Posterior cingulate gyrus (tissue), 11 donors: ENCODE measurements at regions not wholly inside any gene's neighbourhood (a gene's known extent, or its start where the extent isn't known, plus 50 kb on each side); places are given as distances from the start of the nearest gene placed in this dataset.

Source experiments
- DNase-seq, 10 donors: peaks; one replicate each; pipeline versions ENCODE4 v3.0.0 to v3.0.0-alpha.2; 2020 to 2021; ENCODE audit warnings: mixed read lengths in 3 of 10
- intact Hi-C: fragments of 100-400 bp; cut with DNase I; formaldehyde crosslinking; loops from one replicate; pipeline ENCODE4 v1.15.1; 2023

DNA sequence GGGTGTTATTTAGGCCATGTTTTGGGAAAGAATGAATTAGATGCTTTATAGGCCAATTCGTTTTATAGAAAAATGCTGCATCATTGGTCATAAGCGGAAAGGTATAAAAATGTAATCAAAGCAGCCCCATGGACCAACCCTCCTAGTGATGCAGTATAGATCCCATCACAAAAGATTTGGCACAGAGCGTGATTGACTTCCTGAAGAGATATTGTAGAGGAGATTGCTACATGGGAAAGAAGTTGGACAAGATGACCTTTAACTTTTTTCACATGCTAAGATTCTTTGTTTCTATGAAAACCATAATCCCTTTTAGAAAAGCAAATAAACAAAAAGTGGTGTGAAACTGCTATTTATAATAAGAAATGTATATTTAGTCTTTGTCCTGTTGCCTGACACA, 136.5 kb upstream of the FNDC3A start:
- intact Hi-C loops: no loop called here
- DNase-seq: no peak

DNA sequence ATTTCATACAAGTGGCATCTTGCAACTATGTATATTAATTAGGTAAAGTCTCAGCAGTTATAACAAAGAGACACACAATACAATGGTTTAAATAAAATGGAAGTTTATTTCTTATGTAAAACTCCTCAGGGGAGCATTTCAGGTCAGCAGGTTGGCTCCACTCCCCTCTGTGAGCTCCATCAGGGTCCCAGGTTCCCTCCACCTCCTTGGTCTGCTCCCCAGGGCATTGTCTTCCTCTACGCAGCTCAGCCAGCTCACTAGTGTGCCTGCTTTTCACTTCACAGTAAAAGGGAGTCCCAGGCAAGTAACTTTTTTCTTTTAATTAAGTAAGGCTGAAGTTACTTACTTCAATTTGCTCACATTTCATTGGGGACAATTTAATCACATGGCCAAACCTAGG, 135.3 kb upstream of the FNDC3A start:
- intact Hi-C loops: no loop called here

DNA sequence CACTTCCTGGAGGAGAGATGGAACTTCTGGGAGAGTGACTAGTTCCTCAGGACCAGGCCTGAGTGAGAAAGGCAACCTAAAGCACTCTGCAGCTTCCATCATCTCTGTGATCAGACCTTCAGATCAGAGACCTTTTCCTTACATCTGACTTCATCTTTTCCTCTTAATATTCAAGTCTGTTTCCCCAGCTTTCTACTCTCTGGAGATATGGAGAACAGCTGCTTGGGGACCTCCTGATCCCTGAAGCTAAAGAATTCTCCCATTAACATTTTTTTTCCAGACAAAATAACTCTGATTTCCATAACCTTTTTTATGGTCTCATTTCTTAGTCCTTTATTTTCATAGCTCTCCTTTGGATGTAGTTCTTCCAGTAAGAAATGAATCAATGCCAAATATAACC, 133.4 kb upstream of the FNDC3A start:
- intact Hi-C loops: no loop called here
- no peak for DNase-seq

More for the DNA sequence above, 135.3 kb upstream of the FNDC3A start:
- no peak for DNase-seq

DNA sequence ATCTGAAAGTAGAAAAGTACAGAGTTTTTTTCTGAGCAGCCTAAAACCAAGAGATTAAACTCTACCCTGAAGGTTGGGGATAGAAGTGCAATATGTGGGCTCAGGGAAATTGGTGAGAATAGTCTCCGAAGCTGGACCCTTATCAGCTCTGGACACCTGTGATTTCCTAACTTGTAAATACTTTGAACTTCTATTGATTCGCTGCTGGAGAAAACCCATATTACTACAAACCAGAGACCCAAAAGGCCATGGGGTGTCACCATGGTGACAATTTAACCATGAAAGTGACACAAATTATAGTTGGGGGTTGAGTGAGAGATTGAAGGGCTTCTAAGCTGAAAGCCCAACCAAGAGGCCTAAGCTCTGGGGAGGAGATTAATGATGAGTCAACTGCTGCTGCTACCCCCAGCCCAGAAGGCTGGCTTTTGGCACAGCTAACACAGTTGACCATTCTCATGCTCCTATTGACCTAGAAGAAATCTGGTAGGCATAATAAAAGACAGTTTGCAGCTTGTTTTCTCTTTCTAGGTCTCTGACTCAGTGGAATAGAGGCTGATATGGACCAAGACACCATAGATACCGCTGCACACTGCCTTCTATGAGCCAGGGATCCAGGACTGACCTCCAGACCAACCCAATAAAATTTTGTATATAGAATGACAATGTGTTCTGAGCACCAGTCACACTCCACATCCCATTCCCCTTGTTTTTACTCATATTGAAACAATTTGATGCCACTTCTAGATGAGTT, 131.9 kb upstream of the FNDC3A start:
- intact Hi-C loops: no loop called here
- DNase-seq: no peak

DNA sequence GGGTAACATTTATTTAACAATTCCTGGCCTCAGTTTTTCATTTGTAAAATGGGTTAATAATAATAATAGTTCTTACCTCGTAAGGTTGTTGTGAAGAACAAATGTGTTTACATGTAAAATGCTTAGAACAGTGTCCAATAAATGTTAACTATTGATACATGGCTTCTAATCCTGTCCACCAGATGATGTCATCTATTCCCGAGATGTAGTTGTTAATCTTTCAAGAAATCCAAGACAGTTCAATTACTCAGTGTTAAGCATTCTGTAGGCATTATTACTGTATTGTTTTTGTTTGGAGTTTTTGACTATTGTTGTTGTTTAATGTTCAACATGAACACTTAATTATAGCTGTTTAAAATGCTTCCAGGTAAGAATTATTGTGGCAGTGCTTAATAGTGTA, 131.0 kb upstream of the FNDC3A start:
- no peak for DNase-seq
- intact Hi-C loops: no loop called here

DNA sequence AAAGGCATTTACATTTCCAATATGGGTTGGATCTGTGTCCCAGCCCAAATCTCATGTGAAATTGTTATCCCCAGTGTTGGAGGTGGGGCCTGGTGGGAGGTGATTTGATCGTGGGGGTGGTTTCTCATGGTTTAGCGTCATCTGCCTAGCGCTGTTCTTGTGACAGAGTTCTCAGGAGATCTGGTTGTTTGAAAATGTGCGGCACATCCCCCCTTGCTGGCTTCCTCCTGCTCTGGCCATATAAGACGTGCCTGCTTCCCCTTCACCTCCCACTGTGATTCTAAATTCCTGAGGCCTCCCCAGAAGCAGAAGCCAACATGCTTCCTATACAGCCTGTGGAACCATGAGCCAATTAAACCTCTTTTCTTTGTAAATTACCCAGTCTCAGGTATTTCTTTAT, 126.2 kb upstream of the FNDC3A start:
- intact Hi-C loops: no loop called here
- DNase-seq: no peak

DNA sequence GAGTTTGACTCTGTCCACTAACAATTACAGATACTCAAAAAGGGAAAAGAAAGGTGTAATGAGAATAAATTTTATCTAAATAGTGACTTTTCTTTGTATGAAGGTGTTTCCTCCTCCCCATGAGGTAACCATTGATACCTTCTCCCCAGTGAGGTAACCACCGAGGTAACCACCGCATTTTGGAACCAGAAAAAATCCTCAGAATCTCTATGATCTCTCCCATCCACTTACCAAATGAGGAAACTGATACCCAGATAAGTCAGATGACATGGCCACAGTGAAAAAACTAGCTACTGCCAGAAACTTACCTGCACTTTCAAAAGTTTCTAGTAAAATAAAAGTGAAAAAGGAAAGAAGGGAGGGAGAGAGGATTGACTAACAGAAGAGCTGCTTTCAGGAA, 124.0 kb upstream of the FNDC3A start:
- intact Hi-C loops: no loop called here
- no peak for DNase-seq

DNA sequence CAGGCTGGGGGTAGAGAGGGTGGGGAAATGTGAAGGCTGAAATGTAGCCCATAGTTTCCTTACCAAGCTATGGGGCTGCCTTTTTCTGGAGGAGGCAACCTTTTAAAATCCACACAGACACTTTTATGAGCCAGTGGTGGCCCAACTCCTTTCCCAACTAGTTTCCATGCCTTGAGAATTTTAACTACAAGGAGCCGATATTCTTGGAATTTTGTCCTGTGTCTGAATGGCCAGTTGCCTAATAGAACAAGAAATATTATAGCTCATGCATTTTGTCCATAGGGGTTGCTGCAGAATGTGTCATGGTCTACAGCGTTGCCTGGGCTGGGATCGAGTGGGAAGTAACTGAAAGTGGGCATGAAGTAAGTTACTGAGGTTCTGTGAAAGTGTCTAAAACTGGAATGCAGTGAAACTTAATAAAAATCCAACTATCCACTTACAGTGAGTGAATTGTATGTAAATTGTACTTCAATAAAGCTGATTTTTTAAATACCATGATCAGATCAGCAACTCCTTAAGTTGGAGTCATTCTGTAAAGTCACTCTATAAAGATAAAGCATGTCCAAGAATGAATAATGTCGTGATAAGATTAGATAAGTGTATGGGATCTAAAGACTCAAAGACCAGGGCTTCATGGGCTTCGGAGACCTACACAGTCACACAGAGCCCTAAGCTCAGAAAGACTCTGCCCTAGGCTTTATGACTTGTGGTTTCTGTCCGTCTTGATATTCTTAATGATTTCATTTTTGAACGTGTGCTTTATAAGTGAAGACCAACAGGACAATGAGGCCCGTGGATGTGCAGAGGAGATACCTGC, 122.6 kb upstream of the FNDC3A start:
- no peak for DNase-seq
- intact Hi-C loops: no loop called here

DNA sequence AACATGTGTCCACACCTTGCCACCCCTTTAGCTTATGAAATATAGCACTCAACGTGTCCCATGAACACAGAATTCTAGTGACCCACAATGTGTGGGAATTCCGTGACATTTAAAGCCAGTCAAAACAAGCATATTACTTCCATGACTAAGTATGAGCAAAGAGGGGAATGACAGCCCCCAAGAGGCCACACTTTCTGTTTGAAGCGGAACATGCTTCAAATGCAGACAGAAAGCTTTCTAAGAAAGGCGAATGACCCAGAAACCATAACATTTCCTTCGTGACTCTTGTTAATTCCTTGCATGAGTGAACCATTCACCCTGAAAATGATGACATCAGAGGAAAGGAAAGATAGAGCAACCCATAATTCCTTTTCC, 122.0 kb upstream of the FNDC3A start:
- intact Hi-C loops: no loop called here
- no peak for DNase-seq

DNA sequence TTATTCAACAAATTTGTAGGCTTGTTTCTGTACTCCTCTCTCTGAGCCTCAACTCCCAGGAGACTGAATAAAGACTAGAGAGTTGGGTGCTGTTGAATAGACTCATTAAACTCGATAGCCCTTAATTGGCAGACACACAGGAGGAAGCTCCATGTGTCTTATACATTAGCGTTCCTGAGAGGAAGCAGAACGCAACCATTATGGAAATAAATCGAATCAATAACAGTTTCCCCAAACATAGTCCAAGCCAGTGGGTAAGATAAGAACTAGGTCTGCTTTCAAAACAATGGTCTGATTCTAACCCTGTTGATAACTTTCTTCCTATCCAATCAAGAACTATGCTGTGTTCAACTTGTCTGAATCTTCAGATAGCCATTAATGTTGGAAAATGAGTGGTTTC, 118.1 kb upstream of the FNDC3A start:
- intact Hi-C loops: no loop called here
- no peak for DNase-seq

DNA sequence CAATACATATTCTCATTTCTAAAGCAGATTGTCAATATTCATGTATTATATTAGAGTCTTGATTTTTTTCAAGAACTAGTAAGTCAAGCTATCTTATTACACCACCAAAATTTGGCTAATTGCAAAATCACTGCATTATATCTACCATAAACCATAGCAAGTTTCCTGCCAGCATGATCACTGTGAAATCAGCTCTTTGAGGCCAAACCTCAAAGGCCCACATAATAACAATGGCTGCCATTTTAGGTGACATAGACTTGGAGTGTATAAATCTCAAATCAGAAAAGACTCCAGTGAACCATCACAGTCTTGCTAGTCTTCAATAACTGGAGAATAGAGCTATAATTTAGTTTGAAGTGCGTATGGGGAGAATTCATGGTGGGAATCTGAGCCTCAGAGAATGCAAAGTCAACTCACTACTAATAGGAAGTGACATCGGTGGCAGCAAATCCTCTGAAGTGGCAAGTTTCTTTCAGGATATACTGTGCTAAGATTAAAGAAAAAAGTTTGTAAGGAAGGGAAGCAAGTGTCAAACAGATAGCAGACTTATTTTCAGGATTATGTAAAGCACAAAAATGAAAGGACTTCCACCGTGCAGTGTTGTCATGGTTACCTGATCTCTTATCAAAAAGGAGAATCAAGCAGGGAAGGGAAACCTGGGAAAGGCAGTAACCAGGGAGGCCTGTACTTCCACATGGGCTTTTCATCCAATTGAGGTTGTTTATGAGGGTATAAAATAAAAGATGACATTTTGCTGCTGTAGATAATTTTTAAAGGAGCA, 117.4 kb upstream of the FNDC3A start:
- no peak for DNase-seq

DNA sequence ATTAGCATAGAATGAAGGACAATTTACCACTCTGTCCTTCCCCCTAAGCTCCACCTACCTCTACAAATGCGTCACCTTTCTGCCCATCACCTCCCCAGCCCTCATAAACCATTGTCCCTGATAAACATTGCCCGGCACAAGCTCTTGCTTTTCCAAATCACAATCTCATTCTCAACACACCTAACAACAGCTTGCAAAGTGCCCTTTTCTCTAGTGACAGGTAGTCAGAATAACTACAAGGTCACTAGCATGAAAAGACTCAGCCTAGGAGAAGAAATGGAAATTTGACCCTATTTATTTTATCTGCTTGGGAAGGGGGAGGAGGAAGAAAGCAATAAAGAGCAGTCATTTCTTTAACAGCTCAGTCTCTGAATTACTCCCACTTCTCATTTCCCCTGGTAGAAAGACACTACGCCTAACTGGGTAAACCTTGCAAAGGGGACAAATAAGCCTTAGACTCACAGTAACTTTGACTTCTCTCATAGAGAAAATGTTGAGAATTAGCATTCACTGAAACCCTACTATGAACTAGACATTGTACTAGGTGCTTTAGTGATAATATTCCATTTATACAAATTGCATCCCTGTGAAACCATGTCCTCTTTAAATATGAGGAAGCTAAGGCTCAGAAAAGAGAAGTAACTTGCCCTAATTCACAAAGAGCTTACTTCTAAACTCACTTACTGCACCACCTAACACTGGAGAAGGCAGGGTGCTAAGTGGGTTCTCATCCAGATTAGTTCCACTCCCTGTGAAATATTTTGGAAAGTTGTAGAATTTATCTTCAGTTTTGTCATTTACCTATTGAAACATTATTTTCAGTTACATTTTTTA, 116.2 kb upstream of the FNDC3A start:
- DNase-seq: no peak
- intact Hi-C loops: no loop called here

More for the DNA sequence above, 117.4 kb upstream of the FNDC3A start:
- intact Hi-C loops: no loop called here

DNA sequence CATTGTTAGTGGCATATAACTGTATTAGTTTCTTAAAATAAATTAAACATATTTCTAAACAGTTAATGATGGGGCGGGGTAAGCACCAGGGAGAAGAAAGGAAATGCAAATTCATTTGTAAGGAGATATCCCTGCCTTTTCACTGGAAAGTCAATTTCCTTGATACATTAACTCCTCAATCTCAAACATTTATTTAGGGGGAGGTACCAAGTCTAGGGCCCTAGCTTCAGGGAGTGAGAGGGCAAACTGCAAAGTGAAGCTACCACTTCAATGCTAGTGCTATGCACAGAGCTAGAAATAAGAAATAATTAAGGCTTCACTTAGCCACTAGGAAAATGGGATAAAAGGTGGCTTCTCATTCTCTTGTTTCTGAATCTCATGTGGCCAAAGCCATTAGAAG, 115.3 kb upstream of the FNDC3A start:
- no peak for DNase-seq
- intact Hi-C loops: no loop called here

DNA sequence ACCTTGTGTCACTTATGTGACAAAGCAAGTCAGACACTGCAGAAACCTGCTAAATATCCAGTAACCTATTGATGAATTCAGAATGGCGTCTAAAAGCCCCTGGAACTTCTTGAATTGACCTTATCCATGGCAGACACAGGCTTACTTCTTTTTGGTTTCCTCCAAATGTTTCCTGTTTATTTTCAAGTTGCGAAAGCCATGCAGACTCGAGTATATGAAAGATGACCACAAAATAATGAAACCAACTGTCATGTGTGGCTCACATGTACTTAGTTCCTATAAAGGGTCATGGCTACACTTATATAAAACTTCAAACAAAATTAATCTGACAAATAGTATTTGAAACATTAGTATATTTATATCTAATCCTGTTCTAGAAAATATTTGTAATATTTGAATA, 113.1 kb upstream of the FNDC3A start:
- intact Hi-C loops: no loop called here
- no peak for DNase-seq

DNA sequence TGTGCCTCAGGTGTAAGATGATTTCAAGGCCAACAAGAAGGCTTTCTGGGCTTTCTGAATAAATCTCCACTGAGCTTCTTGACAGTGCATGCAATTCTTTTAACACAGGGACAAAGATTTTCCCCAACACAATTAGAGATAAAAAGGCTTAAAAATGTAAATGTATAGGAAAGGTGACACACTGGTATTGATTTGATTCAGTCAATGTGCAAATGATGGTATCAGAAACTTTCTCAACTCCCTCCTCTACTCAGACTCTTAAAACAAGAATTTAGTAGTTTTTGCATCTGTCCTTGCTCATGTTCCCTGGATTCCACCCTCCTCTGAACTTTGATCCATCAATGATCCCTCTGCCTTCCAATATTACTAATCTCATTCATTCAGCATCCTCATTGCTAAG, 111.6 kb upstream of the FNDC3A start:
- intact Hi-C loops: no loop called here
- no peak for DNase-seq

DNA sequence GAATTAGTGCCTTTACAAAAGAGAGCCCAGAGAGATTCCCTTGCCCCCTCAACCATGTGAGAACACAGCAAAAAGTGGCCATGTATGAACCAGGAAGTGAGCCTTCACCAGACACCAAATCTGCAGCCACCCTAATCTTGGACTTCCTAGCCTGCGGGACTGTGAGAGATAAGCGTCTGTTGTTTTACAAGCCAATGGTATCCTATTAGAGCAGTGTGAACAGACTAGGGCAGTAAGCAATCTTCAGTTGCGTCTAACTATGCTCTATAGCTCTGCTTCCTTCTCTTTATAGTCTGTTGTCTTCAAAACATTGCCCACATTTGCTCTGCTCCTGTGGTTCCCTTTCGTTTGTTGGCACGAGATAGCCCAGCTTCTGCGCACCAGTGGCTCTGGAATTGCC, 109.5 kb upstream of the FNDC3A start:
- intact Hi-C loops: no loop called here
- DNase-seq: no peak

DNA sequence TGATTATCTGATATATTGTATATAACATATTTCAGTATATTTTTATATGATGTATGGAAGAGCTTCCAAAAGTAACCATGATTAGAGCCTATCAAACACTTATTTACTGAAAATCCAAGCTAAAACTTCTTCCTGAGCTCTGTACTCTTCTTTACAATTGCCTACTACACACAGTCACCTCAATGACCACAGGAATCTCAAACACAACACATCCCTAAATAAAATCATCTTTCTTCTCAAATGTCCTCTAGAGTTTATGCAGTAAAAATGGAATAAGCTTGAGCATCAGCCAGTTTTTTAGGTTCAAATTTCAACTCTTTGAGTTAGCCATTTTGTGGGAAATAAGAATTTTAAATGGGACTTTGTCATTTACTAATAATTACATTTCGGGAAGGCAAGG, 102.6 kb upstream of the FNDC3A start:
- DNase-seq: no peak
- intact Hi-C loops: no loop called here

DNA sequence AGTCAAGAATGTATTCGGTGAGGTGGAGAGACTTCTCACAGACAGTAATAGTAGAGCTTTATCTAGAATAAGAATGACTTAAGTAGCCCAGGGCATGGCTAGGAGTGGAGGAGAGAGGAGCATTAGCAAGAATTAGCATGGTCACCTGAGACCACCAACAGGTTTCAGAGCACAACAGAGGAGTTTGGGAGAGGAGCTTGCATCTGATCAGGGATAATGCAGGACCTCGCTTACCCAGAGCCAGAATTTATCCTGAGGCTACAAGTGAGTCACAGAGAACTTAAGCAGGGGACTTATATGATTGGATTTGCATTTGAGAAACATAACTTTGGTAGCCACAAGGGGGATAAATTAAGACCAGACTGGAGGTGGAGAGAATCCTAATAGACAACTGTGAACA, 102.1 kb upstream of the FNDC3A start:
- DNase-seq: no peak
- intact Hi-C loops: no loop called here

DNA sequence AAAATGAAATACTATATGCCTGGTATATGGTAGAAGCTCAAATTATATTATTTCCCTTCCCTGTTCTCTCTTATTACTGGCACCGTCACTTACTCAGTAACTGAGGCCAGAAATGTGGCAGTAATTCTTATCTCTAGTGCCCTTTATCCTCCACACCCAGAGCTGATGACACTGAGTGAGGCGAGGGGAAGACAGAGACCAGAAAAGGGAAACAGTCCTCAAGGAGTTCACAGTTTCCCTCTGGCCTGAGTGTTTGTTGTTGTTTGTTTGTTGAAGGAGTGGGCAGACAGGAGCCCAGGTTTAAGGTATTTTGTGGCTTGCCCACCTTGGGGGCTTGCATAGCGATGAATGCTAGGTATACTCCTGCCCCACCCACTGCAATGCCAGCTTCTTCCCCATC, 101.5 kb upstream of the FNDC3A start:
- DNase-seq: no peak
- intact Hi-C loops: no loop called here

DNA sequence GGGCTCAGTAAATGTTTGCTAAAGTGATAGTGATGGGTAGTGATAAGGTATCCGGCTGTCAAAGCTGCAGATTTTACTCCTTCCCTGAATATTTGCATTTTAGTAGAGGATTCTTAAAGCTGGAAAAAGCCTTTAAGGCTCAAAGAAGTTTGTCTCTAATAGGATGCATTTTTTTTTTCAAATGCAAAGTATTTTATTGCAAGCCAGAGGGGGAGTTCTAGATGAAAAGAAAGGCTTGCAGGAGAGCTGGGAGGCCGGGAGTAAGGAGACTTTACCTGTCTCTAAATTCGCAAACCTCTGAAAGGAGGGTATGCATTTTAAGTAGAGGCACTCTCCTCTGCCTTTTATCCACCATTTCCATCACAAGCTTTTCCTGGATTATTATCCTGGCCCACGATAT, 100.7 kb upstream of the FNDC3A start:
- intact Hi-C loops: no loop called here
- no peak for DNase-seq

DNA sequence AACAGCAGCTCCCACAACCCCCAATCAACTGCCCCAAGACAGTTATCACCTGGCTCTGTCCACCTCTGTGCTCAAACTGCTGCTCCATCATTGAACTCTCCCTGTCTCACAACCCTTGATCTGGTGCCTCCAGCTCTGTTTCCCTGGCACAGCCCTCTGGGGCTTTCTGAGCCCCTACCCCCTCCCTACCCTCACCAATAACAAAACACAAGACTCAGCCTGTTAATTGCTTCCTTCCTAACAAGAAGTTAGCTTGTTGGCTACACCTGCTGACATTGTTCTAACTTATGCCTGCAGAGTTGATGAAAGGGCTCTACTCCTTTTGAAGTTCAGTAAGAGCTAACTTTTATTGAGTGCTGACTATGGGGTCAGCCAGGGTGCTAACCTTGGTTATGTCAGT, 99.4 kb upstream of the FNDC3A start:
- intact Hi-C loops: no loop called here
- no peak for DNase-seq
